H1 (cell line): ENCODE measurements at regions not wholly inside any gene's neighbourhood (a gene's known extent, or its start where the extent isn't known, plus 50 kb on each side); places are given as distances from the start of the nearest gene placed in this dataset.

Experiments
- ATF3 ChIP-seq: IDR thresholded peaks from 2 replicates; pipeline ENCODE4 v1.6.1; 2011; ENCODE audit warnings: low read depth, mild to moderate bottlenecking, low read length; ENCODE audit not compliant: insufficient read depth
- BACH1 ChIP-seq: IDR thresholded peaks from 2 replicates; pipeline ENCODE4 v1.6.1; 2012; ENCODE audit warnings: low read length, improper control_type of control experiment
- CTCF ChIP-seq, 3 experiments: IDR thresholded peaks; 1 replicate in 2 of 3; 2 replicates in 1 of 3; pipeline versions ENCODE4 v1.5.1 to v1.6.1; 2011; ENCODE audit warnings: low read length in 3 of 3, mild to moderate bottlenecking in 3 of 3, inconsistent platforms in 2 of 3, low read depth in 1 of 3, moderate library complexity in 1 of 3; ENCODE audit not compliant: insufficient read depth in 1 of 3; ENCODE audit errors: control extremely low read depth in 1 of 3
- EP300 ChIP-seq, 2 experiments: IDR thresholded peaks; 1 replicate in 1 of 2; 2 replicates in 1 of 2; pipeline ENCODE4 v1.6.1; 2011 to 2012; ENCODE audit warnings: low read depth in 2 of 2, low read length in 2 of 2, mild to moderate bottlenecking in 2 of 2, borderline replicate concordance in 1 of 2, inconsistent platforms in 1 of 2, moderate library complexity in 1 of 2
- EZH2 ChIP-seq: fragments of 200-600 bp; sonication (generic); IDR thresholded peaks from 2 replicates; pipeline ENCODE4 v1.7.1; 2012; ENCODE audit warnings: low read depth, mild to moderate bottlenecking, moderate library complexity, low read length, inconsistent platforms; ENCODE audit not compliant: severe bottlenecking
- MAX ChIP-seq: IDR thresholded peaks from 2 replicates; pipeline ENCODE4 v1.6.1; 2012; ENCODE audit warnings: inconsistent platforms
- POLR2A ChIP-seq, 2 experiments: IDR thresholded peaks; 1 replicate in 1 of 2; 2 replicates in 1 of 2; pipeline ENCODE4 v1.6.1; 2011; ENCODE audit warnings: low read depth in 2 of 2, low read length in 2 of 2, mild to moderate bottlenecking in 2 of 2; ENCODE audit errors: control extremely low read depth in 1 of 2
- POLR2AphosphoS5 ChIP-seq: IDR thresholded peaks from 2 replicates; pipeline ENCODE4 v1.6.1; 2011; ENCODE audit warnings: low read depth, low read length
- RAD21 ChIP-seq, 2 experiments: IDR thresholded peaks in 1 of 2; conservative IDR thresholded peaks in 1 of 2; 2 replicates each; pipeline ENCODE4 v1.6.1; 2011; ENCODE audit warnings: low read depth in 2 of 2, low read length in 2 of 2, improper control_type of control experiment in 1 of 2, inconsistent platforms in 1 of 2, mild to moderate bottlenecking in 1 of 2, moderate library complexity in 1 of 2
- RFX5 ChIP-seq: IDR thresholded peaks from 2 replicates; pipeline ENCODE4 v1.6.1; 2011; ENCODE audit warnings: low read depth, low read length, improper control_type of control experiment, borderline replicate concordance
- RNF2 ChIP-seq: fragments of 200-900, 300-1000 bp; sonication (generic); IDR thresholded peaks from 2 replicates; pipeline ENCODE4 v1.7.1; 2016; ENCODE audit warnings: borderline replicate concordance, low read depth, mild to moderate bottlenecking, antibody characterized with exemption, low read length; ENCODE audit not compliant: poor library complexity, severe bottlenecking; ENCODE audit errors: missing control alignments
- TEAD4 ChIP-seq: IDR thresholded peaks from 2 replicates; pipeline ENCODE4 v1.6.1; 2012; ENCODE audit warnings: low read depth, low read length, inconsistent platforms, mixed read lengths
- USF2 ChIP-seq: IDR thresholded peaks from 2 replicates; pipeline ENCODE4 v1.6.1; 2011; ENCODE audit warnings: low read length, improper control_type of control experiment
- ZNF274 ChIP-seq: IDR thresholded peaks from 2 replicates; pipeline ENCODE4 v1.7.0; 2012; ENCODE audit warnings: low read length, borderline replicate concordance; ENCODE audit errors: extremely low read depth

- TF ChIP-seq EZH2 (no peak), CTCF (IDR thresholded peaks at IDR 0.05; ENCODE audit: control extremely low read depth in 1 of 3, insufficient read depth in 1 of 3, low read depth in 1 of 3, low read length in 3 of 3) (no peak), POLR2AphosphoS5 (no peak), EP300 (IDR thresholded peaks at IDR 0.05; ENCODE audit: borderline replicate concordance in 1 of 2, low read depth in 2 of 2, low read length in 2 of 2) (no peak), RAD21 (IDR thresholded peaks at IDR 0.05 in 1 of 2, conservative IDR thresholded peaks at IDR 0.05 in 1 of 2; ENCODE audit: low read depth in 2 of 2, low read length in 2 of 2) (no peak), ATF3 (no peak), POLR2A (IDR thresholded peaks at IDR 0.05; ENCODE audit: control extremely low read depth in 1 of 2, low read depth in 2 of 2, low read length in 2 of 2) (no peak), TEAD4 (no peak), MAX (no peak), USF2 (no peak), RNF2 (no peak), RFX5 (no peak), BACH1 (no peak), ZNF274 (no peak)
Measured at GRCh38 chr2:228860601-228861285, 410.3 kb downstream of the PID1 start.
